ENCODE measurements at regions not wholly inside any gene's neighbourhood (a gene's known extent, or its start where the extent isn't known, plus 50 kb on each side); places are given as distances from the start of the nearest gene placed in this dataset.

DNA sequence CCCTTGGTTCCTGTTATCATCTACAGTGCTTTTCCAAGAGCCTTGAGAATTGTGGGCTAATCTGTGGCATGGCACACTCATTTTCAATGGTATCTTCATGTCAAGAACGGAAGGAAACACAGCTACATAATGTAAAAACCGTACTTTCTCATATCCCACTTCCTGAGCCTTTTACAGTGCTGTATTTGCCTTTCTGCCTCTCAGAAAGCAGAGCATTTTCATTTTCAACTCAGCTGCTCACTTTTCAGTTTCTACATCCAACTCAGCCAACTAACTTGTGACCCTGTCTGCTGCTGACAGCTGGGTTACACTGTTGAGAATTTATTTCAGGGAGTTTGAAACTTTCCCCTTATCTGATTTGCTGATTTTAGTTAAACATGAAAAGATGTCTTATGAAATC lies 875.8 kb upstream of the KCND2 start:
- H3K9ac ChIP-seq (ENCODE audit: low read depth, low read length, poor library complexity, severe bottlenecking) = no peak overlapping the region
- no peaks in the 10 kb centered on the region for H3K79me2 ChIP-seq (ENCODE audit: insufficient read depth, low read length)
- no peaks in the 10 kb centered on the region for H3K4me1 ChIP-seq (ENCODE audit: insufficient read depth, low read length, poor library complexity, severe bottlenecking)
- H3K27me3 ChIP-seq (ENCODE audit: insufficient read depth, low read length, poor library complexity, severe bottlenecking) = no peaks in the 10 kb centered on the region
- H3K4me2 ChIP-seq (ENCODE audit: low read depth, low read length, poor library complexity, severe bottlenecking) = no peak overlapping the region
- no peak overlapping the region for H2AFZ ChIP-seq (ENCODE audit: low read length)
- H3K4me3 ChIP-seq (ENCODE audit: low read length, poor library complexity, severe bottlenecking) = no peak overlapping the region
- no peaks in the 10 kb centered on the region for H4K20me1 ChIP-seq (ENCODE audit: insufficient read depth, low read length, poor library complexity, severe bottlenecking)
- no peak for TF ChIP-seq EZH2phosphoT487 (IDR thresholded peaks at IDR 0.05; ENCODE audit: borderline replicate concordance)
- TF ChIP-seq, protein P1, sequence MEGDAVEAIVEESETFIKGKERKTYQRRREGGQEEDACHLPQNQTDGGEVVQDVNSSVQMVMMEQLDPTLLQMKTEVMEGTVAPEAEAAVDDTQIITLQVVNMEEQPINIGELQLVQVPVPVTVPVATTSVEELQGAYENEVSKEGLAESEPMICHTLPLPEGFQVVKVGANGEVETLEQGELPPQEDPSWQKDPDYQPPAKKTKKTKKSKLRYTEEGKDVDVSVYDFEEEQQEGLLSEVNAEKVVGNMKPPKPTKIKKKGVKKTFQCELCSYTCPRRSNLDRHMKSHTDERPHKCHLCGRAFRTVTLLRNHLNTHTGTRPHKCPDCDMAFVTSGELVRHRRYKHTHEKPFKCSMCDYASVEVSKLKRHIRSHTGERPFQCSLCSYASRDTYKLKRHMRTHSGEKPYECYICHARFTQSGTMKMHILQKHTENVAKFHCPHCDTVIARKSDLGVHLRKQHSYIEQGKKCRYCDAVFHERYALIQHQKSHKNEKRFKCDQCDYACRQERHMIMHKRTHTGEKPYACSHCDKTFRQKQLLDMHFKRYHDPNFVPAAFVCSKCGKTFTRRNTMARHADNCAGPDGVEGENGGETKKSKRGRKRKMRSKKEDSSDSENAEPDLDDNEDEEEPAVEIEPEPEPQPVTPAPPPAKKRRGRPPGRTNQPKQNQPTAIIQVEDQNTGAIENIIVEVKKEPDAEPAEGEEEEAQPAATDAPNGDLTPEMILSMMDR (conservative IDR thresholded peaks at IDR 0.05; ENCODE audit: low read length) = no peak
- no peaks in the 10 kb centered on the region for H3F3A ChIP-seq (ENCODE audit: low read depth)
- H3K9me2 ChIP-seq (replicated peaks; ENCODE audit: low read depth, low read length) = no peaks in the 10 kb centered on the region
- no peaks in the 10 kb centered on the region for H3K9me3 ChIP-seq (ENCODE audit: insufficient read depth, low read depth, low read length)
- no peaks in the 10 kb centered on the region for H3K36me3 ChIP-seq (ENCODE audit: insufficient read depth, low read length)

DNA sequence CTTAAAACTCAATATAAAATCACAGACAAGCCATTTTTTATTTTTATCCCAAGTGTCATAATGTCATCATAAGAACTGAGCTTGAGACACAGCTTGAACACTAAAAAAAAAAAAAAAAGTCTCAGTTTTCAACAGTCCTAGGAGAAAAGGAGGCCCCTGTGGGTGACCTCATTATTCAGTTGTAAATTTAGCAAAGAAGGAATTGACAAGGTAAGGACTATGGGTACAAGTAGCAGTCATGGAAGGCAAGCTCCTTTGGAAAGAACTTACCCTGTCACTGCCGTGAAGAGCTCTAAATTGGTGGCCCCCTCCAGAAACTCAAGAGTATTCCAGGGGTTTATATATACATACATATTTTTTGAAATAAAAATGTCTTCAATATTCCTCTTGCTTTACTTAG lies 864.4 kb upstream of the KCND2 start:
- Histone ChIP-seq H3K9ac (ENCODE audit: low read depth, low read length, poor library complexity, severe bottlenecking) (no peak overlapping the region), H3K27me3 (ENCODE audit: insufficient read depth, low read length, poor library complexity, severe bottlenecking) (no peaks in the 10 kb centered on the region), H4K20me1 (ENCODE audit: insufficient read depth, low read length, poor library complexity, severe bottlenecking) (no peaks in the 10 kb centered on the region), H3K4me1 (ENCODE audit: insufficient read depth, low read length, poor library complexity, severe bottlenecking) (no peaks in the 10 kb centered on the region), H3K36me3 (ENCODE audit: insufficient read depth, low read length) (no peaks in the 10 kb centered on the region), H3F3A (ENCODE audit: low read depth) (no peaks in the 10 kb centered on the region), H3K79me2 (ENCODE audit: insufficient read depth, low read length) (no peaks in the 10 kb centered on the region), H3K4me2 (ENCODE audit: low read depth, low read length, poor library complexity, severe bottlenecking) (no peak overlapping the region), H3K4me3 (ENCODE audit: low read length, poor library complexity, severe bottlenecking) (no peak overlapping the region), H2AFZ (ENCODE audit: low read length) (no peak overlapping the region), H3K9me2 (replicated peaks; ENCODE audit: low read depth, low read length) (no peaks in the 10 kb centered on the region), H3K9me3 (ENCODE audit: insufficient read depth, low read depth, low read length) (no peaks in the 10 kb centered on the region)
- no peak for TF ChIP-seq EZH2phosphoT487 (IDR thresholded peaks at IDR 0.05; ENCODE audit: borderline replicate concordance)
- TF ChIP-seq, protein P1 (conservative IDR thresholded peaks at IDR 0.05; ENCODE audit: low read length) = no peak

DNA sequence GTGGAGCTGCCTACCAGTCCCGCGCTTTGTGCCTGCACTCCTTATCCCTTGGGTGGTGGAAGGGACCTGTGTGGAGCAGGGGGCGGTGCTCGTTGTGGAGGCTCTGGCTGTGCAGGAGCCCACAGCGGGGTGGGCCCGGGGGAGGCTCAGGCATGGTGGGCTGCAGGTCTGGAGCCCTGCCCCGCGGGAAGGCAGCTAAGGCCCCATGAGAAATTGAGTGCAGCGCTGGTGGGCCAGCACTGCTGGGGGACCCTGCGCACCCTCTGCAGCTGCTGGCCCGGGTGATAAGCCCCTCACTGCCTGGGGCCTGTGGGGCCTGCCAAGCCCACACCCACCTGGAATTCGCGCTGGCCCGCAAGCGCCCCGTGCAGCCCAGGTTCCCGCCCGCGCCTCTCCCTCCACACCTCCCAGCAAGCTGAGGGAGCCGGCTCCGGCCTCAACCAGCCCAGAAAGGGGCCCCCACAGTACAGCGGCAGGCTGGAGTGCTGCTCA lies 859.6 kb upstream of the KCND2 start:
- H3F3A ChIP-seq (ENCODE audit: low read depth) = no peaks in the 10 kb centered on the region
- H2AFZ ChIP-seq (ENCODE audit: low read length) = no peak overlapping the region
- H3K79me2 ChIP-seq (ENCODE audit: insufficient read depth, low read length) = no peaks in the 10 kb centered on the region
- no peak overlapping the region for H3K4me2 ChIP-seq (ENCODE audit: low read depth, low read length, poor library complexity, severe bottlenecking)
- no peaks in the 10 kb centered on the region for H3K9me2 ChIP-seq (replicated peaks; ENCODE audit: low read depth, low read length)
- no peaks in the 10 kb centered on the region for H3K27me3 ChIP-seq (ENCODE audit: insufficient read depth, low read length, poor library complexity, severe bottlenecking)
- no peaks in the 10 kb centered on the region for H3K4me1 ChIP-seq (ENCODE audit: insufficient read depth, low read length, poor library complexity, severe bottlenecking)
- no peaks in the 10 kb centered on the region for H4K20me1 ChIP-seq (ENCODE audit: insufficient read depth, low read length, poor library complexity, severe bottlenecking)
- no peak overlapping the region for H3K9ac ChIP-seq (ENCODE audit: low read depth, low read length, poor library complexity, severe bottlenecking)
- no peak for TF ChIP-seq EZH2phosphoT487 (IDR thresholded peaks at IDR 0.05; ENCODE audit: borderline replicate concordance)
- TF ChIP-seq, protein P1 (conservative IDR thresholded peaks at IDR 0.05; ENCODE audit: low read length) = no peak
- no peak overlapping the region for H3K4me3 ChIP-seq (ENCODE audit: low read length, poor library complexity, severe bottlenecking)
- H3K9me3 ChIP-seq (ENCODE audit: insufficient read depth, low read depth, low read length) = no peaks in the 10 kb centered on the region
- no peaks in the 10 kb centered on the region for H3K36me3 ChIP-seq (ENCODE audit: insufficient read depth, low read length)

Measured in Loucy (cell line).